GM18909 (cell line): ENCODE measurements at regions not wholly inside any gene's neighbourhood (a gene's known extent, or its start where the extent isn't known, plus 50 kb on each side); places are given as distances from the start of the nearest gene placed in this dataset.

Experiments used
- ATAC-seq: cut with Tn5 transposase; IDR thresholded peaks from one replicate; pipeline ENCODE4 v1.9.1; 2021; ENCODE audit warnings: mild to moderate bottlenecking; ENCODE audit not compliant: unreplicated experiment, poor library complexity

DNA sequence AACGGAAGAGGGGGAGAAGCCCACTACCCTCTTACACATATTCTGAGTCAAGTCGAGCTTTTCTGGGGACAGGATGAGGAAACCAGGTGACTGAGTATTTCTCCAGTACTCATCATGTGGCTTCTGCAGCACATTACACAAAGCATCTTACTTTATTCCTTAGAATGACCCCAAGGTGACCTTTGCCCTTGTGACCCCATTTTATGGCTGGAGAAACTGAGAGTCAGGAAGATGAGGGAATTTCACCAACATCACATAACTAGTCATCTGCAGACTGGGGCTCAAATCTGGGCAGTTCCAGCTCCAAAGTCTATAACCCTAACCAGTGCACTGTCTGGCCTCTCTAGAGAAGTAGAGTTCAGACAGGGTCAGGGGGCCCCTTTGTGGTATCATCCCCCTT lies 707.0 kb downstream of the UQCRFS1 start:
- ATAC-seq = no peak

DNA sequence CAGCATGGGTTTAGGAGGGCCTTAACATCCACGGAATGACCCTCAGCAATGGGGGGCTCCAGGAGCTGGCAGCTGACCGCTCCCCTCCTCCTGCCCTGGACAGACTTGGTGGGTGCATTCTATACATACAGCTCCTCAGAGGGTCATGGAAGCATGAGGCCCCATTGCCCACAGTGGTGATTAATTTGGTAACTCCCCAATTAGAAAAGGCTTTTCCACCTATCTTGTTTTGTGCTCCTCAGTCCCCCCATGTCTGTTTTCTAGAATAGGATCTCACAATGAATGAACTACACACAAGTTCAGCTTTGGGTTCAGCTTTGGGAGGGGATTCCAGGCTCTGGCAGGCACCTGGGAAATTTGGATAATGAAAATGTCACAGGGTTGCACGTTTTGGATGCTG lies 707.8 kb downstream of the UQCRFS1 start:
- no peak for ATAC-seq

DNA sequence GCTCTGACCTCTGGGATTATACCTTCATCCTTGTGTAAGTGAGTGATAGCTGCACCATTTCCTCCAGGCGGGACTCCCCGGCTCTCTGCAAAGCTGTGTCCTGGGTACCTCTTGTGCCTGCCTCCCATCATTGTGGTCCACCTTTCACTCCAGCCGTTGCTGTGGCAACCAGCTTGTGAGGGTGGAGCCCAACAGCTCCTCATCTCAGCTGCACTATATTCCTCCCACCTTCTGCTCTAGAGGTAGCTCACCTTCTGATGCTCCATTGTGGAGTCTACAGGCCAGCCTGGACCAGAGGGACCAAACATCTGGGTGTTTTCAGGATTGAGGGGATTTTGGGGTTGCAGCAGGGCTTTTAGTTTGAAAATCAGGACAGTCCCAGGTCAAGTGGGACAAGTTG lies 708.2 kb downstream of the UQCRFS1 start:
- ATAC-seq = no peak

DNA sequence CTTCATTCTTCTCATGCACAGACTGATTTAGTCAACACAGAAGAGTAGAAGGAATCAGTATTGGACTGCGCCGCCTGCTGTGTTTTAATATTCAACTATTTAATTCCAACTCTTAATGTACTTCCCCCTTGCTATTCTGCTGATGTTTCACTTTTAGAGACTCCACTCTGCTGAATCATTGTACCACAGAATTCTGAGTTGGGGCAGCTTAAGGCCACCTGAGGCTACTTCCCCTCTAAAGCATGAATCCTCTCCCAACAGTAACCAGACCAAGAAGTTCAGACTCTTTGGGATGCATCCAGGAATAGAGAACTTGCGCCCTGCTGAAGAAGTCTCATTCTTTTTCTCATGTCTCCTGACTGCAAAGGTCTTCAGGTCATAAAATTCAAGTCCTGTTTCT lies 708.8 kb downstream of the UQCRFS1 start:
- no peak for ATAC-seq

DNA sequence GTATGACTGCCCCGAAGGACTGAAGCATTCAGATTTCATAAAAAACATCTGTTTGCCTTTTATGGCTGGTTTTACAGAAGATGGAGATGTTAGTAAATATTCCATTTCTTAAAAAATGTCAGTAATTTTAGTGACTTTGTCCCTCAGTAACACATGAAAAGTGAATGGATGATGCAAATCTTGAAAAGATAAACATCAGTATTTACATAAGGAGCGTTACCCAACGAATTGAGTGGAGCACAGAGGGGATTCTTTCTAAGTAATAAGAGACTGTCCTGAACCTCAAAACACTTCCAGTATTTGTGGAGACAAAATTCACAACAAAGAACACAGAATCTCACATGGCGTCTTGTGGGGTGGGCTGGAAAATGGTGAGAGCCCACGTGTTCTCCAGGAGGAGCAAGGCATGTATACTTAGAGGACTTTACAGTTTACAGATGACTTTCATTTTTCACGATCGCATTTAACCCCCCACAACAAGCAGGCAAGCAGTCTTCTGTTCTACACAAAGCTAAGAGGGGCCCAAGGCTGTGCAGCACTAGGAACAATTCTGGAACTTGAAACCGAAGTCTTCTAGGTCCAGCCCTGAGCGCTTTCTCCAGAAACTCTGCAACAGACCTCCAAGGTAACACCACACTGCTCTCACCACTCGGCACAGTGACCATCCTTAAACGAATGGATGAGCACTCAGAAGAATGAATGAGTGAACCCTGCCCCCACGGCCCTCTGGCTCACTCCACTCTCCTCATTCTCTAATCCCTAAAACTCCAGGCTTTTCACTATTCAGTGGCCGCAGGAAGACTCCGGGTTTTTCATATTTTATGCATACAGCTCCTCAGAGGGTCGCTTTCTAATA lies 709.8 kb downstream of the UQCRFS1 start:
- no peak for ATAC-seq

DNA sequence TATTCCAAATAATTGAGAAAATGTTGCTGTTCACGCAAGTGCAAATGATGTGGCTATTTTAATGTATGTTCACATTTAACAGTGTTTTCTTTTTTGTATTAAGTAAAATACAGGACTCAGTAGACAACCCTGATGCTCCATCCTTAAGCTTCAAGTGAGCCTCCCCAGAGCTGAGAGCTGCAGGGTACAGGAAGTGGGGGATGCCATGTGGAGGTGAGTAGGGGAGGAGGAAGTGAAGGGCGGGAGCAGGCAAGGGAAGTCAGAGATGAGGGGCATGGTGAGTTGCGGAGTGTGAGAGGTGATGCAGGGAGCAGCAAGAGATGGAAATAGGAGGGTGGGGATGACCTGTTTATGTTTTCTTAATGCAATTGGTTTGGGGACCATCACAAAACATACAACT lies 711.0 kb downstream of the UQCRFS1 start:
- ATAC-seq = no peak

DNA sequence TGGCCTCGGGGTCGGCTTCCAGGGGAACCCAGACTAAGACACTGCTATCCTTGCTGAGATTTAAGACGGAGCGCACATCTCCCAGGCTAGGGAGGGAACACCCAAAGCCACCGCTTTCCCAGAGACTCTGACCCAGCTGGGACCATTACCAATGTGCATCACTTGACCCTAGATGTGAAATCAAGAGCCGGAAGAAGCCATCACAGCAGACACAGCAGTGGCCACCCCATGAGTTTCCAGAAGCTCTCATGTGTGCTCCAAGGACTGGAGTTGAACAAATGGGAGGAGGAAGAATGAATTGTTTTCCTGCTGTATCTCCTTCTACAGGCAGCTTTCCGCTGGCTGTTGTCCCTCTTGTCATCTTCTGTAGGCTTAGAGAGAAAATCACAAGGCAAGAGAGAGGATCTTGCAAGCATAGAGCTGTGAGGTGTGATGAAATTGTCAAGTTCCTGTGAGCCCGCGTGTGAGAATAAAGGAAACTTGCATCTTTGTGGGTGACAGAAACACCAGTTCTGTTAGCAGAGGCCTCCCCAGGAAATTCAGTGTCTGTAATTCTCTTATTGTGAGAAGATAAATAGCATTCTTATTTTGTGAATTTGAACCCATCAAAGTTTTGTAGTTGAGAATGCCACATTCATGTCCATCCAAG lies 711.8 kb downstream of the UQCRFS1 start:
- no peak for ATAC-seq

DNA sequence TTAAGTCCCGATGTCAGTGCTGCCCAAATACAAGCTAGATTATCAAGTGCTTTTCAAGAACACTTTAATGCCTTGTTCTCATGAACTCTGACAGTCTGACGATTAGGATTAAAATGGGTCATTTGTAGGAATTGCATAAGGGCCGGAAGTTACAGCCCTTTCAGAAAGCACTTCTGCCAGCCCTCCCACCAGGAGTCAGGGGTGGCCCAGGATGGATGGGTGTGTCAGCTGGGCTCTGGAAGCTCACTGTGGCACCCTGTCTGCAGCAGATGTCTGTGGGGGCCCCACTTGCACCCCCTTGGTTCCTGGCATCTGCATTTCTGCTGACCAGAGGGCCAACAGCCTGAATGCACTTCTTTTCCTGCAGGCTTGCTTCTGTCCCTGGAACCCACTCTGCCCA lies 712.7 kb downstream of the UQCRFS1 start:
- no peak for ATAC-seq

DNA sequence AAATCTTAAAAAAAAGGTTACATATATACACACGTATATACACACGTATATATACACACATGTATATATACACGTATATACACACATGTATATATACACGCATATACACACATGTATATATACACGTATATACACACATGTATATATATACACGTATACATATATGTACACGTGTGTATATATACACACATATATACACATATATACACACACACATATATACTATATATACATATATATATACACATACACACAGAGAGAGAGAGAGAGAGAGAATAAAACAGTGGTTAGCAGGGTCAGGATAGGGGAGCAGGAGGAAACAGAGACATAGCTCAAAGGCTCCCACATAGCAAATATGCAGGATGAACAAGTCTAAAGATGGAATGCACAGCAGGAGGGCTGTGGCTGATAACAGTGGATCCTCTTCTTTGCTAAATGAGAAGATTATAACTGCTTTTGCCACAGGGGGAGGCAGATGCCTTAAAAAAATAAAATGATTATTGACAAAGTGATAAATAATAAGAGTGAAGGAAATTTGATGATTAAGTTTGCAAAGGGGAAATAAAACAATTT lies 714.5 kb downstream of the UQCRFS1 start:
- ATAC-seq = no peak

DNA sequence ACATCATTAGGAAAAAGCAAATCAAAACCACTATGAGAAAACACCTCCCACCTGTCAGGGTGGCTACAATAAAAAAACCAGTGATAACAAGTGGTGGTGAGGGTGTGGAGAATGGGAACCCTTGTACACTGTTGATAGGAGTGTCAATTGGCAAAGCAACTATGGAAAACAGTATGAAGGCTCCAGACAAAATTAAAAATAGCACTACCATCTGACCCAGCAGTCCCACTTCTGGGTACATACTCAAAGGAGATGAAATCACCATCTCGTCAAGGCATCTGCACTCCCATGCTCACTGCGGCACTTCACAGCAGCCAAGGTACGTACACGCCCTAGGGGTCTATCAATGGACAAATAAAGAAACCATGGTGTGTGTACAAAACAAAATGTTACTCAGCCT lies 715.1 kb downstream of the UQCRFS1 start:
- no peak for ATAC-seq

DNA sequence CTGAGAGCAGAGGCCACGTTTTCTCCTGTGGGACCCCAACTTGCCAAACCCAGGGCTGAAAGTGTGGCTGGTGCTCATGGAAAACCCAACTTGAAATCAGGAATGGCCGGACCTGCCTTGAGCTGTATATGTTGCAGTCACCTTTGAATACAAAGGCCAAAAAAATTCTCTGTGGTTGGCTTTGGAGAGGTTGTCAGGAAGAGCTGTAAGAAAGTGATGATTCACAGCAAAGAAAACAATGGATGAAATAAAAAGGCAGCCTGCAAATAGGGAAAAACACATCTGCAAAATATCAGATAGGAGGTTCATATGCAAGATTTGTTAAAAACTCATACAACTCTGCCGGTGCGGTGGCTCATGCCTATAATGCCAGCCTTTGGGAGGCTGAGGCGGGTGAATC lies 715.8 kb downstream of the UQCRFS1 start:
- no peak for ATAC-seq

DNA sequence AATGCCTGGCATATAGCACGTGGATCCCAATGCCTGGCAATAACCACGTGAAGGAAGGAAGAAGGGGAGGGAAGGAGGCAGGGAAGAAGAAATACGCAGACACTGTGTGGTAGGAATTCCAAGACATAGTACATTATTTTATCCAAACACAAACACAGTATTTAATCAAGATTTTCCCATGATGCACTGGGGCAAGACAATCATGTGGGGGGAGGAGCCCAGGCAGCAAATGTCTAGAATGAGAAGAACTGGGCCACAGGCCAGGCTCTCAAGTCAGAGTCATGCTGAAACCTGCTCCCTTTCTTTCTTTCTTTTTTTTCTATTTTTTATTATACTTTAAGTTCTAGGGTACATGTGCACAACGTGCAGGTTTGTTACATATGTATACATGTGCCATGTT lies 717.9 kb downstream of the UQCRFS1 start:
- ATAC-seq = no peak

DNA sequence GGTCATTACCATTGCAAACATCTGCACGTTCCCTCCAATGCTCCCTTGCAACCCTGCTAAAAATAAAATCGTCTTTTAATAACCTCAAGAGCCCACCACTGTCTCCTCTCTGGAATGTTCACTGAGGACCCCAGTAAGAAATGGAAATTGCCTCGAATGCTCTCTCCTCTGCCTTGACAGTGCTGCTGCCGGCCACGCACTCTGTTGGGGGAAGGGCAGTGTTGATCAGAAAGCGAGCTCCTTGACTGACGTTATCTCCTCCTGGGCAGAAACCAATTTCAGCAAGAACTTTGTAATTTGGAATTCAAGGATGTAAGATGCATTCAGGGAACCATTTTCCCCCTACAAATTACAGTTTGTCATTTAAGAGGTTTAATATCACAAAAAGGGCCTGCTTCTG lies 718.5 kb downstream of the UQCRFS1 start:
- ATAC-seq = no peak

DNA sequence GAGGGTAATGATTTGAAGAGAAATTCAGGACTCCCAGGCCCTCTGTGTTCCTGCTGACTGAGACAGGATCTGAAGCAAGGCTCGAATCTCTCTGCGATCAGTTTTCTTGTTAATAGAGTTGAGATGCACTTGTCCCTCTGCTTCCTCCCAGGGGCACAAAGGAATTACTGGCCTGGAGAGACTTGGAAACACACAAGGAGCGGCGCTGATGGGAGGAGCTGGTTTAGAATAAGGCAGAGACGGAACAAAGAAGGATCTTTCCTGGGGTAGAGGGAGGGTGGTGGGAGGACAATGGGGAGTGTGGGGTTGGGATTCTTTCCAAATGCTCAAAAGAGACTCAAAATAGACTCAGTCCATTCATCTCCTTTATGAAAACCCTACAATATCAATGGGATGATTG lies 719.1 kb downstream of the UQCRFS1 start:
- no peak for ATAC-seq

DNA sequence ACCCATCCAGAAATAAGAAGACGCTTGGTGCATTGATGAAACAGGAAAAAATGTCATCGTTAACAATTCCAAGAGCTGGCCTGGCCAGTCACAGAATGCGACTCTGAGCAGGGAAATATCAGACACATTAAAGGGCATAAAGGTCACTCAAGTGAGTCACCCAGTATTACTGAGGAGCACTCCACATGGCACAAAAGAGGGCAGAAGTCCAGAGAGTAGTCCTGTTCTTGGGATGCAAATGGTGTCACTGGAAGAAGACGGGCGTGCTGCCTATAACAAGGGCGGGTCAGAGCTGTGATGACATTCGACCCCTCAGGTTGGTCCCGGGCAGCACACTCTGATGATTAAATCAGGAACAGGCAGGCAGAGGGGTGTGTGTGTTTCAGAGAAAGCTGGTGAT lies 720.3 kb downstream of the UQCRFS1 start:
- ATAC-seq = no peak

DNA sequence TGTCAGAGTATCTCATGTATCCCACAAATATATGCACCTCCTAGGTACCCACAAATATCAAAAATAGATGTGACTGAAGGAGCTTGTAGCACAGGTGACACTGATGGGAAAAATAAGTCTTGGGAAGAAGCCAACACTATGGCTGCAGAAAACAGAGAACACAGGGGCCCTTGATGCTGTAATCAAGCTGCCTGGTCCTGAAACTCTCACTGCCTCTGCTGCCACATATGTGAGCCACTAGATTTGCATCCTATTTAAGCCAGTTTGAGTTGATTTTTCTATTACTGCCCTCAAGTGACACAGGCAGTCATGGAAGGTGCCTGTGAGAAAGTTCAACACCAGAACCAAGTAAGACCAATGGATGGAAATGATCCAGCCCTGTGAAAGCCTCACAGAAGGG lies 720.8 kb downstream of the UQCRFS1 start:
- ATAC-seq = no peak

DNA sequence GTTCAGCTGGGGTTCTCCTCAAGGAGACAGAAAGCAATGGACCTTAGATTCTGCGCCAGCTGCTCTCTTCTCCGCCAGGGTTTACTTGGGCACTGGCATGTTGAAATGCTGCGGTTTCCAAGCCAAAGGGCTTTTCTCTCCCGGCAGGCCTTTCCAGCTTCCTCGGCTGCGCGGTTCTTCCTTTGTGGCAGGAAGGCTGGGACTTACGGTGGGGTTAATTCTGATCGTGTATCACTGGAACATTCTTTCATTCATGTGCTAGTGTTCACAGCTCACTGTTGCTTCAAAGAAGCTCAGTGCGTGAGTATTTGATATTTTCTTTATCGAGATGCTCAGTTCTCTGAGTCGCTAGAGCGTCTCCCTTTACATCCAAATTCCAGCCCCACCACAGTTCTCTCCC lies 723.2 kb downstream of the UQCRFS1 start:
- ATAC-seq = no peak

DNA sequence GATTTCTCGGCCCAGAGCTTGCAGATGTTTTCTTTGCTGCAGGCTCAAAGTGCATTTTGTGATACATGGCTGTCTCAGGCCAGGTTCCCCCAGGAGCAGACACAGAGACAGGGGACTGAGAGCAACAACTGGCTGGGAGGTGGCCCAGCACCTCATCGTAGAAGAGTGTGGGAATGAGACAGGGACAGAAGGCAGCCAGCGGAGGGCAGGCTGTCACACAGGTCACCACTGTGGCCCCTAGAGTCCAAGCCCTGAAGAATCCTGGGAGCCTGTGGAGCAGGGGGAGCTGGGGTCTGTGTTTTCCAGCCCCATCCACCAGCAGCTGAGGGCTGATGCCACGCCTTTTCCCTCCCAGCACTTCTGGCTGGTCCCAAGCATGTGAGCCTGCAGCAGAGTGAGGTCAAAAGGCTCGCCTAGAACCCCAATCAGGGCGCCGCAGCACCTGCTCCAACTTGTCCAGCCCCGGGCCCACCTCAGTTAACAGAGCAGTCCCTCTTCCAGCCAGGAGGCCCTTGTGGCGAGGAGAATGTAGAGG lies 723.8 kb downstream of the UQCRFS1 start:
- no peak for ATAC-seq

DNA sequence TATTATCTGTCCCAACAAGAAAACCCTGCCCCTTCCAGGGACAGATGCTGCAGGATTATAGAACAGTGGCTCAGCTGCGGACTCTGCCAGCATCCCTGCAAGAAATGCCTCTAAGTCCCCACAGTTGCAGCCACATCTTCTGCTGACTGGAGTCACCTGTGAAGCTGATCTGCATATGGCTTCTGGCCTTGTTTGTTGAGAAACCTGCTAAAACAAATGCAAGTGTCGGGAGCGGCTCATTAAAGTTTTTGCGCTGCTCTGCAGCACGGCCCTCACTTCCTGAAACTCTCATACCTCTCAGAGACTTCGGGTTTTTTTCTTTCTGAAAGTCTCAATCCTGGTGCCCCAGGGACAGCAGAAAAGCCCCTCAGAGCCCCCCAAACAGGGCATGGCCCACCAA lies 725.0 kb downstream of the UQCRFS1 start:
- no peak for ATAC-seq

DNA sequence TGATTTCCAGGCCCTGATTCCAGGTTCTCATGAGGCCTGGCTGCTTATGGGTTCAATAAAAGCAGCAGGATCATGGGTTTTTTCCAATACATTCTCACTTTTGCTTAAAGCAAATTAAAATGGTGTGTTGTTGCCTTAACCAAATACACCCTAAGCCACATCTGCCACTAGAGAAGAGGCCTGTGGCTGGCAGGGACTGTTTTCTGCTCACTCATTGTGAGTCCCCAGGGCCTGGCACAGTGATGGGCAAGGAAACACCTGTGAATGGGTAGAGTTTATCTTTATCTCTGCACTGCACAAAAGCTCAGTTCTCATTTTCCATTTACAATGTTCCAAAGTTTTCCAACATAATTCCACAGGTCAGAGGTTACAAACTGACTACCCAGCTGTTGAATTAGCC lies 726.0 kb downstream of the UQCRFS1 start:
- no peak for ATAC-seq

DNA sequence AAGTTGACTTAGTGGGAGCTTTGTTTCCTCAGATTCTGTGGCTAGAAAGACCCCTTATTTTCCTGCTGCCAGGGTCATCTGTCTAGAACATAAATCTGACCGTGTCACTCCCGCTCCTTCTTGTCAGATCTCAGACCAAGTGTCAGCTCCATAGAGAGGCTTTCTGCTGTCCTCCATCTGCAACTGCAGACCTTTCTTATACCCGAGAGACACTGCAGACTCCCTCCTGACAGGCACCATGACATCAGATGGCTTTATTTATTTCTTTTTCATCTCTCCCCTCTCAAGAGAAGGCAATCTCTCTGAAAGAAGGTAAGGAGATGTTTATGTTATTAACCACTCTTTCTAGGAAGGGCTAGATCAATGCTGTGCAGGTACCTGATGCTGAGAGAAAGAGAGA lies 726.5 kb downstream of the UQCRFS1 start:
- ATAC-seq = no peak
